GM12878 (cell line): ENCODE measurements at regions not wholly inside any gene's neighbourhood (a gene's known extent, or its start where the extent isn't known, plus 50 kb on each side); places are given as distances from the start of the nearest gene placed in this dataset.
"Not testable (repeated sequence)": the region's sequence is repeated elsewhere in the genome, so short reads cannot be mapped to it uniquely, and the experiment has no call there.

Experiments used
- ATAC-seq: fragments of 200-7000 bp; cut with Tn5 transposase; 3 replicates; pipeline ENCODE4 v1.9.1; 2020; ENCODE audit warnings: mild to moderate bottlenecking, moderate library complexity
- BruUV-seq: library from RNA; stranded (reverse); fragments of 400-500 nt; replicated peaks from 2 replicates; lab custom pipeline; 2021; lab: Mats Ljungman, UMichigan
- CTCF ChIA-PET: fragments of 300-600 bp; sonication (Branson Sonifier 250); formaldehyde crosslinking; extraction: SDS; loops from one replicate; lab custom pipeline; 2021; ENCODE audit warnings: inconsistent platforms; lab: Yijun Ruan, JAX
- POLR2A ChIA-PET: fragments of 350-600 bp; formaldehyde crosslinking; extraction: SDS; loops from one replicate; lab custom pipeline; 2021; ENCODE audit warnings: inconsistent platforms; lab: Charles Lee
- RAD21 ChIA-PET: fragments of 300-600 bp; sonication (Branson Sonifier 250); formaldehyde crosslinking; loops from one replicate; lab custom pipeline; 2023; ENCODE audit warnings: antibody characterized with exemption; ENCODE audit not compliant: unreplicated experiment; lab: Charles Lee
- SMC1A ChIA-PET: fragments of 300-600 bp; sonication (Branson Sonifier 250); formaldehyde crosslinking; loops from one replicate; lab custom pipeline; 2023; ENCODE audit not compliant: unreplicated experiment, uncharacterized antibody; lab: Charles Lee
- DNase-seq: peaks from one replicate; pipeline ENCODE4 v3.0.0-alpha.2; 2011; ENCODE audit warnings: low read depth, low spot score
- FAIRE-seq: peaks from 3 replicates; lab custom pipeline; 2011; peaks lifted over from hg19 to GRCh38; lab: Jason Lieb, UNC
- H2AFZ ChIP-seq: 2 replicates; pipeline ENCODE4 v1.6.0; 2011; ENCODE audit warnings: low read depth, low read length, control low read depth; ENCODE audit not compliant: control insufficient read depth
- H3K27ac ChIP-seq: 2 replicates; pipeline ENCODE4 v1.5.1; 2011; ENCODE audit warnings: control low read depth; ENCODE audit not compliant: control insufficient read depth, insufficient read depth
- H3K27me3 ChIP-seq, 2 experiments: replicated peaks in 1 of 2; 2 replicates each; pipeline versions ENCODE4 v1.6.0 to v1.6.1; 2011; ENCODE audit warnings: low read length in 1 of 2; ENCODE audit not compliant: control insufficient read depth in 2 of 2, insufficient read depth in 2 of 2
- H3K36me3 ChIP-seq, 2 experiments: 2 replicates each; pipeline ENCODE4 v1.5.1; 2011; ENCODE audit warnings: low read length in 1 of 2; ENCODE audit not compliant: control insufficient read depth in 2 of 2, insufficient read depth in 2 of 2
- H3K4me1 ChIP-seq: 2 replicates; pipeline ENCODE4 v1.6.1; 2011; ENCODE audit warnings: mild to moderate bottlenecking, low read length, moderate library complexity, mixed read lengths; ENCODE audit not compliant: control insufficient read depth, insufficient read depth
- H3K4me2 ChIP-seq: 2 replicates; pipeline ENCODE4 v1.6.0; 2011; ENCODE audit warnings: control low read depth; ENCODE audit not compliant: control insufficient read depth, insufficient read depth
- H3K4me3 ChIP-seq: fragments of 200-600 bp; sonication (generic); 2 replicates; pipeline ENCODE4 v1.5.1; 2016
- H3K79me2 ChIP-seq: 2 replicates; pipeline ENCODE4 v1.6.0; 2011; ENCODE audit warnings: low read length; ENCODE audit not compliant: control insufficient read depth, insufficient read depth
- H3K9ac ChIP-seq: 2 replicates; pipeline ENCODE4 v1.8.0; 2011; ENCODE audit warnings: low read length, control low read depth, mixed read lengths; ENCODE audit not compliant: control insufficient read depth, insufficient read depth
- H3K9me3 ChIP-seq: replicated peaks from 3 replicates; pipeline ENCODE4 v1.5.1; 2011; ENCODE audit warnings: mild to moderate bottlenecking, low read length; ENCODE audit not compliant: control insufficient read depth, insufficient read depth
- H4K20me1 ChIP-seq: 2 replicates; pipeline ENCODE4 v1.6.0; 2011; ENCODE audit not compliant: control insufficient read depth, insufficient read depth
- BCL11A ChIP-seq: IDR thresholded peaks from 2 replicates; pipeline ENCODE4 v1.6.1; 2011; ENCODE audit warnings: low read depth, low read length
- EGR1 ChIP-seq, 2 experiments: IDR thresholded peaks; 1 replicate in 1 of 2; 2 replicates in 1 of 2; pipeline ENCODE4 v1.6.1; 2011 to 2012; ENCODE audit warnings: low read depth in 2 of 2, low read length in 2 of 2, borderline replicate concordance in 1 of 2, mild to moderate bottlenecking in 1 of 2, moderate library complexity in 1 of 2
- GATAD2B ChIP-seq: fragments of 450-650 bp; conservative IDR thresholded peaks from 2 replicates; pipeline ENCODE4 v1.6.1; 2017; ENCODE audit warnings: low read depth, mild to moderate bottlenecking, moderate library complexity
- HDAC2 ChIP-seq: fragments of 200-600 bp; sonication (generic); IDR thresholded peaks from 2 replicates; pipeline ENCODE4 v1.6.1; 2017
- HDGF ChIP-seq: fragments of 450-650 bp; IDR thresholded peaks from 2 replicates; pipeline ENCODE4 v1.6.1; 2016; ENCODE audit warnings: antibody characterized with exemption
- IRF3 ChIP-seq: fragments of 450-650 bp; IDR thresholded peaks from 2 replicates; pipeline ENCODE4 v1.6.1; 2014; ENCODE audit warnings: mild to moderate bottlenecking
- MAX ChIP-seq: IDR thresholded peaks from 2 replicates; pipeline ENCODE4 v1.6.1; 2012; ENCODE audit warnings: low read depth, low read length, improper control_type of control experiment
- MEF2B ChIP-seq: fragments of 450-650 bp; IDR thresholded peaks from 2 replicates; pipeline ENCODE4 v1.6.1; 2018; ENCODE audit warnings: mild to moderate bottlenecking, moderate library complexity; ENCODE audit not compliant: partially characterized antibody, poor library complexity, severe bottlenecking
- NBN ChIP-seq: fragments of 450-650 bp; IDR thresholded peaks from 2 replicates; pipeline ENCODE4 v1.6.1; 2016
- NR2C2 ChIP-seq: IDR thresholded peaks from 2 replicates; pipeline ENCODE4 v1.6.1; 2011; ENCODE audit warnings: borderline replicate concordance, low read depth; ENCODE audit not compliant: control insufficient read depth, insufficient read length
- PAX8 ChIP-seq: fragments of 450-650 bp; IDR thresholded peaks from 2 replicates; pipeline ENCODE4 v1.6.1; 2017; ENCODE audit warnings: mild to moderate bottlenecking, moderate library complexity
- RELB ChIP-seq: fragments of 450-650 bp; IDR thresholded peaks from 2 replicates; pipeline ENCODE4 v1.6.1; 2017; ENCODE audit warnings: low read depth, mild to moderate bottlenecking, moderate library complexity
- SREBF2 ChIP-seq: IDR thresholded peaks from 2 replicates; pipeline ENCODE4 v1.6.1; 2012; ENCODE audit warnings: mild to moderate bottlenecking, low read length
- TCF12 ChIP-seq: IDR thresholded peaks from 2 replicates; pipeline ENCODE4 v1.6.1; 2011; ENCODE audit warnings: low read depth, mild to moderate bottlenecking, low read length
- ZNF384 ChIP-seq: IDR thresholded peaks from 2 replicates; pipeline ENCODE4 v1.6.1; 2012; ENCODE audit warnings: low read depth, mild to moderate bottlenecking, low read length, improper control_type of control experiment, borderline replicate concordance
- WGBS: methylation state at CpG from one replicate; pipeline ENCODE4 v1.1.6; 2016; ENCODE audit warnings: low lambda C conversion rate; ENCODE audit not compliant: insufficient replicate concordance, insufficient coverage; ENCODE audit errors: missing lambda C conversion rate; 5-methylcytosine and 5-hydroxymethylcytosine counted together
- in situ Hi-C: fragments of 300-500 bp; cut with MboI; formaldehyde crosslinking; loops from 9 replicates; pipeline ENCODE4 v1.14.3; 2018; ENCODE audit warnings: mixed read lengths
- intact Hi-C: fragments of 100-400 bp; cut with micrococcal nuclease; formaldehyde crosslinking; loops from one replicate; pipeline ENCODE4 v1.14.2; 2022; ENCODE audit not compliant: unreplicated experiment

GRCh38 chrX:79026742-79027141 lies 81.6 kb downstream of the P2RY10 start:
- SMC1A ChIA-PET, H3K4me3 ChIP-seq, H3K4me1 ChIP-seq, H3K36me3 ChIP-seq, CTCF ChIA-PET, H3K4me2 ChIP-seq, intact Hi-C loops, DNase-seq, BruUV-seq, H4K20me1 ChIP-seq, H3K9ac ChIP-seq, H3K27me3 ChIP-seq, FAIRE-seq, H3K27ac ChIP-seq, H3K79me2 ChIP-seq, ATAC-seq, RAD21 ChIA-PET, POLR2A ChIA-PET, H2AFZ ChIP-seq, in situ Hi-C loops, H3K9me3 ChIP-seq: not testable (repeated sequence)
- WGBS = 46% methylated on average over 2 of the region's 2 CpGs

GRCh38 chrX:79035421-79035820 lies 90.2 kb downstream of the P2RY10 start:
- intact Hi-C loops = no loop called here
- no TSS peak for BruUV-seq
- Histone ChIP-seq H4K20me1 (no peaks in the 10 kb centered on the region), H3K36me3 (no peaks in the 10 kb centered on the region), H3K4me1 (no peaks in the 10 kb centered on the region), H3K9me3 (no peaks in the 10 kb centered on the region), H3K9ac (no peak overlapping the region), H3K27me3 (no peaks in the 10 kb centered on the region), H2AFZ (no peak overlapping the region), H3K4me3 (no peak overlapping the region), H3K4me2 (no peak overlapping the region), H3K27ac (no peak overlapping the region), H3K79me2 (no peaks in the 10 kb centered on the region)
- CTCF ChIA-PET = interaction anchor here (1.0 kb wide), 1 partner anchor 43 kb away, joined by 3 read pairs; no protein-coding TSS in a partner anchor
- FAIRE-seq (no peak), ATAC-seq (no peak), DNase-seq (no peak)
- SMC1A ChIA-PET = interaction anchor here (1.2 to 1.5 kb wide), 3 partner anchors 24 to 76 kb away, joined by 3 to 4 read pairs (median 3); no protein-coding TSS in a partner anchor
- in situ Hi-C loops = no loop called here
- WGBS = 59% methylated on average over 1 of the region's 1 CpG
- RAD21 ChIA-PET = interaction anchor here (1.6 to 2.4 kb wide), 2 partner anchors 43 to 45 kb away, joined by 3 to 6 read pairs; no protein-coding TSS in a partner anchor
- POLR2A ChIA-PET = no interaction called here
- no peak for TF ChIP-seq TCF12
- no peak for TF ChIP-seq GATAD2B
- no peak for TF ChIP-seq MEF2B
- TF ChIP-seq ZNF384 = no peak
- no peak for TF ChIP-seq MAX
- no peak for TF ChIP-seq NR2C2
- no peak for TF ChIP-seq PAX8
- no peak for TF ChIP-seq BCL11A
- TF ChIP-seq RELB = no peak
- no peak for TF ChIP-seq EGR1 (IDR thresholded peaks at IDR 0.05; ENCODE audit: borderline replicate concordance in 1 of 2, low read depth in 2 of 2, low read length in 2 of 2)
- TF ChIP-seq SREBF2 = no peak
- TF ChIP-seq IRF3 = no peak
- no peak for TF ChIP-seq NBN
- TF ChIP-seq HDAC2 = no peak
- no peak for TF ChIP-seq HDGF
